Liver (tissue), 7 donors: ENCODE measurements at regions not wholly inside any gene's neighbourhood (a gene's known extent, or its start where the extent isn't known, plus 50 kb on each side); places are given as distances from the start of the nearest gene placed in this dataset.

Source experiments
- DNase-seq: peaks from one replicate; pipeline ENCODE4 v3.0.0-alpha.2; 2017; ENCODE audit warnings: low spot score
- H3K27ac ChIP-seq, 2 donors: one replicate each; pipeline ENCODE4 v1.7.0; 2013; ENCODE audit warnings: inconsistent platforms in 2 of 2, low read length in 2 of 2, control low read depth in 1 of 2, low read depth in 1 of 2, mild to moderate bottlenecking in 1 of 2
- H3K27me3 ChIP-seq, 4 donors: one replicate each; pipeline versions ENCODE4 v1.6.1 to v1.7.0; 2013; ENCODE audit warnings: low read length in 3 of 4, inconsistent platforms in 1 of 4, mild to moderate bottlenecking in 1 of 4, moderate library complexity in 1 of 4; ENCODE audit not compliant: control insufficient read depth in 4 of 4, insufficient read depth in 4 of 4
- H3K36me3 ChIP-seq, 4 donors: one replicate each; pipeline versions ENCODE4 v1.6.1 to v1.7.0; 2013; ENCODE audit warnings: low read length in 3 of 4, mild to moderate bottlenecking in 3 of 4, low read depth in 1 of 4, moderate library complexity in 1 of 4; ENCODE audit not compliant: control insufficient read depth in 4 of 4, insufficient read depth in 3 of 4
- H3K4me1 ChIP-seq, 4 donors: one replicate each; pipeline versions ENCODE4 v1.6.1 to v1.7.0; 2013; ENCODE audit warnings: low read length in 3 of 4, mild to moderate bottlenecking in 3 of 4, moderate library complexity in 1 of 4; ENCODE audit not compliant: control insufficient read depth in 4 of 4, insufficient read depth in 4 of 4
- H3K4me3 ChIP-seq, 3 donors: one replicate each; pipeline versions ENCODE4 v1.6.1 to v1.7.0; 2013; ENCODE audit warnings: low read length in 3 of 3, control low read depth in 1 of 3, low read depth in 1 of 3, mild to moderate bottlenecking in 1 of 3
- H3K9ac ChIP-seq, 2 donors: one replicate each; pipeline ENCODE4 v1.7.0; 2013; ENCODE audit warnings: low read length in 2 of 2, mild to moderate bottlenecking in 2 of 2, moderate library complexity in 2 of 2, control low read depth in 1 of 2, low read depth in 1 of 2
- H3K9me3 ChIP-seq, 4 donors: one replicate each; pipeline versions ENCODE4 v1.6.1 to v1.7.0; 2013; ENCODE audit warnings: low read length in 3 of 4; ENCODE audit not compliant: control insufficient read depth in 4 of 4
- FOXA2 ChIP-seq: IDR thresholded peaks from 2 replicates; pipeline ENCODE4 v1.6.1; 2016; ENCODE audit warnings: antibody characterized with exemption
- GABPA ChIP-seq, 2 donors: IDR thresholded peaks in 1 of 2; conservative IDR thresholded peaks in 1 of 2; 2 replicates each; pipeline ENCODE4 v1.6.1; 2016; ENCODE audit warnings: antibody characterized with exemption in 2 of 2, mild to moderate bottlenecking in 1 of 2, moderate library complexity in 1 of 2
- HNF4A ChIP-seq, 2 donors: conservative IDR thresholded peaks; 2 replicates each; pipeline ENCODE4 v1.6.1; 2016; ENCODE audit warnings: antibody characterized with exemption in 2 of 2, mild to moderate bottlenecking in 2 of 2
- HNF4G ChIP-seq: IDR thresholded peaks from 2 replicates; pipeline ENCODE4 v1.6.1; 2016; ENCODE audit warnings: antibody characterized with exemption
- JUND ChIP-seq, 2 donors: IDR thresholded peaks; 2 replicates each; pipeline ENCODE4 v1.6.1; 2016; ENCODE audit warnings: antibody characterized with exemption in 2 of 2
- NR2F2 ChIP-seq: IDR thresholded peaks from 2 replicates; pipeline ENCODE4 v1.6.1; 2016; ENCODE audit warnings: antibody characterized with exemption
- RAD21 ChIP-seq, 2 donors: IDR thresholded peaks; 2 replicates each; pipeline ENCODE4 v1.6.1; 2016; ENCODE audit warnings: antibody characterized with exemption in 2 of 2, mild to moderate bottlenecking in 2 of 2
- RXRA ChIP-seq, 2 donors: IDR thresholded peaks; 2 replicates each; pipeline ENCODE4 v1.6.1; 2017 to 2018; ENCODE audit warnings: antibody characterized with exemption in 2 of 2, mild to moderate bottlenecking in 1 of 2
- SP1 ChIP-seq: IDR thresholded peaks from 2 replicates; pipeline ENCODE4 v1.6.1; 2018; ENCODE audit warnings: antibody characterized with exemption, mild to moderate bottlenecking
- TAF1 ChIP-seq: conservative IDR thresholded peaks from 2 replicates; pipeline ENCODE4 v1.6.1; 2016; ENCODE audit warnings: antibody characterized with exemption, mild to moderate bottlenecking
- YY1 ChIP-seq: IDR thresholded peaks from 2 replicates; pipeline ENCODE4 v1.6.1; 2016; ENCODE audit warnings: antibody characterized with exemption, mild to moderate bottlenecking
- WGBS: extraction: QIAGEN DNeasy Blood & Tissue Kit; methylation state at CpG from one replicate; pipeline ENCODE4 v1.1.7; 2013; 5-methylcytosine and 5-hydroxymethylcytosine counted together
- TF ChIP-seq, protein P1 (sequence below): IDR thresholded peaks from 2 replicates; pipeline ENCODE4 v1.6.1; 2016; ENCODE audit warnings: antibody characterized with exemption, mild to moderate bottlenecking
- TF ChIP-seq, protein P2 (sequence below): IDR thresholded peaks from 2 replicates; pipeline ENCODE4 v1.6.1; 2016; ENCODE audit warnings: antibody characterized with exemption
- TF ChIP-seq, protein P3 (sequence below): IDR thresholded peaks from 2 replicates; pipeline ENCODE4 v1.6.1; 2016; ENCODE audit warnings: antibody characterized with exemption
- TF ChIP-seq, protein P4 (sequence below): IDR thresholded peaks from 2 replicates; pipeline ENCODE4 v1.6.1; 2016; ENCODE audit warnings: antibody characterized with exemption
- donor health status: healthy.
- donor health status: healthy.
- donor health status: healthy.
- donor health status: healthy.

DNA sequence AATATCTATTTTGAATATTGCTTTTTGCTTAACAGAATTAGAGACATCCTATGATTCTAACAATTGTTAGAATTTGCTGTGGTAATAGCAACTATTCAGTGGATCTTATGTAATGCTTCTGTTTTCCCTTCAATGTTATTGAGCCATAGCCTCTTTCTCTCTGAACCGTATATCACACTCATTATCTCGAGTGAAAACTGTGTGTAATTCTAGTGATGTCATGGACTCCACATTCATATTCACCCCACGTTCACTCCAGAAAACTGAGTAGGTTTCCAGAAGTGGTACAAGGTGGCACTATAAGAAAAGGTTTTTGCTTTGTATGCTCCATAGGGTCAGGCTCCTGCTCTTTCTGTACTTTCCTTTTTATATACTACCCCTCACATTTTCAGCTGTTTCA is 534.3 kb upstream of the PABPC4L start:
- DNase-seq, result no peak
- 68% methylated on average over 3 of the region's 3 CpGs for WGBS
- TF ChIP-seq FOXA2 (no peak), HNF4G (no peak)
- TF ChIP-seq, protein P1, sequence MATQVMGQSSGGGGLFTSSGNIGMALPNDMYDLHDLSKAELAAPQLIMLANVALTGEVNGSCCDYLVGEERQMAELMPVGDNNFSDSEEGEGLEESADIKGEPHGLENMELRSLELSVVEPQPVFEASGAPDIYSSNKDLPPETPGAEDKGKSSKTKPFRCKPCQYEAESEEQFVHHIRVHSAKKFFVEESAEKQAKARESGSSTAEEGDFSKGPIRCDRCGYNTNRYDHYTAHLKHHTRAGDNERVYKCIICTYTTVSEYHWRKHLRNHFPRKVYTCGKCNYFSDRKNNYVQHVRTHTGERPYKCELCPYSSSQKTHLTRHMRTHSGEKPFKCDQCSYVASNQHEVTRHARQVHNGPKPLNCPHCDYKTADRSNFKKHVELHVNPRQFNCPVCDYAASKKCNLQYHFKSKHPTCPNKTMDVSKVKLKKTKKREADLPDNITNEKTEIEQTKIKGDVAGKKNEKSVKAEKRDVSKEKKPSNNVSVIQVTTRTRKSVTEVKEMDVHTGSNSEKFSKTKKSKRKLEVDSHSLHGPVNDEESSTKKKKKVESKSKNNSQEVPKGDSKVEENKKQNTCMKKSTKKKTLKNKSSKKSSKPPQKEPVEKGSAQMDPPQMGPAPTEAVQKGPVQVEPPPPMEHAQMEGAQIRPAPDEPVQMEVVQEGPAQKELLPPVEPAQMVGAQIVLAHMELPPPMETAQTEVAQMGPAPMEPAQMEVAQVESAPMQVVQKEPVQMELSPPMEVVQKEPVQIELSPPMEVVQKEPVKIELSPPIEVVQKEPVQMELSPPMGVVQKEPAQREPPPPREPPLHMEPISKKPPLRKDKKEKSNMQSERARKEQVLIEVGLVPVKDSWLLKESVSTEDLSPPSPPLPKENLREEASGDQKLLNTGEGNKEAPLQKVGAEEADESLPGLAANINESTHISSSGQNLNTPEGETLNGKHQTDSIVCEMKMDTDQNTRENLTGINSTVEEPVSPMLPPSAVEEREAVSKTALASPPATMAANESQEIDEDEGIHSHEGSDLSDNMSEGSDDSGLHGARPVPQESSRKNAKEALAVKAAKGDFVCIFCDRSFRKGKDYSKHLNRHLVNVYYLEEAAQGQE, result no peak

DNA sequence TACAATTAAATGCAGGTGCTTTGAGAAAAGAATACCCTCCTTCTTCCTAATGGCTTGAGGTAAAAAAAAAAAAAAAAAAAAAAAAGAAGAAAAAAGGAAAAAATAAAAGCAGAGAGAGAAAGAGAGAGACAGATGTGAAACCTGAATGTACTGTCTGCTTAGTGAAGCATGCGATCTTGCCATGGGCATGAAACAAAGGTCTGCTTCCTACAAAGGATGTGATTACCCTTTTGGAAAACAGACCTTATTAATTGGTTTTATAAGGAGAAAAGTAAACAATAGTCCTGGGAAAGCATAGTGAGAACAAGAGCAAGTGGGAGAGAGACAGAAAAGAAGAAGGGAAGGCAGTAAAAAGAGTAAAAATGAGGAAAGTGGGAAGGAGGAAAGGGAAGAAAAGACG is 526.1 kb upstream of the PABPC4L start:
- WGBS, result 71% methylated on average over 2 of the region's 2 CpGs
- H3K4me3 ChIP-seq, result no peak overlapping the region
- no peaks in the 10 kb centered on the region for H3K36me3 ChIP-seq
- H3K4me1 ChIP-seq, result no peaks in the 10 kb centered on the region
- no peak for DNase-seq
- peaks cover 0 to 4% (median 0%) of the 10 kb centered on the region in 4 donors for H3K27me3 ChIP-seq
- H3K9me3 ChIP-seq, result no peaks in the 10 kb centered on the region
- no peak overlapping the region for H3K27ac ChIP-seq
- TF ChIP-seq NR2F2, result no peak
- TF ChIP-seq, protein P2, sequence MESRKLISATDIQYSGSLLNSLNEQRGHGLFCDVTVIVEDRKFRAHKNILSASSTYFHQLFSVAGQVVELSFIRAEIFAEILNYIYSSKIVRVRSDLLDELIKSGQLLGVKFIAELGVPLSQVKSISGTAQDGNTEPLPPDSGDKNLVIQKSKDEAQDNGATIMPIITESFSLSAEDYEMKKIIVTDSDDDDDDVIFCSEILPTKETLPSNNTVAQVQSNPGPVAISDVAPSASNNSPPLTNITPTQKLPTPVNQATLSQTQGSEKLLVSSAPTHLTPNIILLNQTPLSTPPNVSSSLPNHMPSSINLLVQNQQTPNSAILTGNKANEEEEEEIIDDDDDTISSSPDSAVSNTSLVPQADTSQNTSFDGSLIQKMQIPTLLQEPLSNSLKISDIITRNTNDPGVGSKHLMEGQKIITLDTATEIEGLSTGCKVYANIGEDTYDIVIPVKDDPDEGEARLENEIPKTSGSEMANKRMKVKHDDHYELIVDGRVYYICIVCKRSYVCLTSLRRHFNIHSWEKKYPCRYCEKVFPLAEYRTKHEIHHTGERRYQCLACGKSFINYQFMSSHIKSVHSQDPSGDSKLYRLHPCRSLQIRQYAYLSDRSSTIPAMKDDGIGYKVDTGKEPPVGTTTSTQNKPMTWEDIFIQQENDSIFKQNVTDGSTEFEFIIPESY, result no peak
- no peak for TF ChIP-seq FOXA2
- no peak for TF ChIP-seq SP1
- TF ChIP-seq RXRA (IDR thresholded peaks at IDR 0.05), result no peak
- TF ChIP-seq, protein P3, sequence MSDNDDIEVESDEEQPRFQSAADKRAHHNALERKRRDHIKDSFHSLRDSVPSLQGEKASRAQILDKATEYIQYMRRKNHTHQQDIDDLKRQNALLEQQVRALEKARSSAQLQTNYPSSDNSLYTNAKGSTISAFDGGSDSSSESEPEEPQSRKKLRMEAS, result no peak
- TF ChIP-seq TAF1, result no peak
- TF ChIP-seq RAD21 (IDR thresholded peaks at IDR 0.05), result no peak
- TF ChIP-seq YY1, result no peak
- TF ChIP-seq JUND (IDR thresholded peaks at IDR 0.05), result no peak
- TF ChIP-seq, protein P4, sequence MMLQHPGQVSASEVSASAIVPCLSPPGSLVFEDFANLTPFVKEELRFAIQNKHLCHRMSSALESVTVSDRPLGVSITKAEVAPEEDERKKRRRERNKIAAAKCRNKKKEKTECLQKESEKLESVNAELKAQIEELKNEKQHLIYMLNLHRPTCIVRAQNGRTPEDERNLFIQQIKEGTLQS, result no peak
- no peak for TF ChIP-seq HNF4G
- no peak for TF ChIP-seq GABPA (IDR thresholded peaks at IDR 0.05 in 1 of 2, conservative IDR thresholded peaks at IDR 0.05 in 1 of 2)
- TF ChIP-seq HNF4A (conservative IDR thresholded peaks at IDR 0.05), result no peak
- TF ChIP-seq, protein P1, result no peak
- no peak overlapping the region for H3K9ac ChIP-seq

More for the DNA sequence above, 534.3 kb upstream of the PABPC4L start:
- Histone ChIP-seq H3K9me3 (no peaks in the 10 kb centered on the region), H3K9ac (no peak overlapping the region), H3K36me3 (no peaks in the 10 kb centered on the region), H3K4me1 (no peaks in the 10 kb centered on the region), H3K27ac (no peak overlapping the region), H3K27me3 (no peaks in the 10 kb centered on the region), H3K4me3 (no peak overlapping the region)
